TTC549 (cell line): ENCODE measurements at regions not wholly inside any gene's neighbourhood (a gene's known extent, or its start where the extent isn't known, plus 50 kb on each side); places are given as distances from the start of the nearest gene placed in this dataset.

ENCODE experiments used
- FAIRE-seq: peaks from 2 replicates; lab custom pipeline; 2012; peaks lifted over from hg19 to GRCh38; lab: Jason Lieb, UNC

GRCh38 chr4:3852711-3853110 is 86.5 kb downstream of the ADRA2C start:
- no peak for FAIRE-seq

DNA sequence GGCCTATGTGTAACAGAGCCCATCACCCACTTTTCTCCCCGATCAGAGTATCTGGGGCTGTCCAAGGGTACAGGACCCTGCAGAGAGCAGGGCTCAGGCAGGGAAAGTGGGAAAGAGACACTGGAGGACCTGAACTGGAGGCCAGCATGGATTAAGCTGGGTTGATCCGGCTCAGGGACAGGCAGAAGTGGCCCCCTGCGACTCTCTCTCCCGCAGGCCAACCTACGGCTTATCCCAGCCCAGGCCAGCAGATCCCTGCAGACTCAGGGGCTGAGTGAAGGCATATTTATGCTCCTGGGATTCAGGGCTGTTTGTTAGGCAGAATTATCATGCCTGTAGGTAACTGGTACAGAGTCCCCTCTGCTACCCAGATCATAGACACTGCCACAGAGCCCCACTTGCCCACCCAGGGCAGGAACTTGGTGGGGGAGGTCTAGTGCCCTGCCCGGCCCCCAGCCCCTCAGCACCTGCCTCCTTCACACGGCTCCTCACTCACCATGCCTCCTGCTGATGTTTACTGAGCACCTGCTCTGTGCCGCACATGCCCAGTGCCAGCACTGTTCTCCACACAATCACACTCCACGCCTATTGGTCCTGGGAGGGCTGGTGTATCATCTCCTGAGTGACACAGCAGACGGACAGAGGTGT is 87.3 kb downstream of the ADRA2C start:
- FAIRE-seq: no peak

GRCh38 chr4:3854661-3855060 is 88.5 kb downstream of the ADRA2C start:
- FAIRE-seq: no peak

DNA sequence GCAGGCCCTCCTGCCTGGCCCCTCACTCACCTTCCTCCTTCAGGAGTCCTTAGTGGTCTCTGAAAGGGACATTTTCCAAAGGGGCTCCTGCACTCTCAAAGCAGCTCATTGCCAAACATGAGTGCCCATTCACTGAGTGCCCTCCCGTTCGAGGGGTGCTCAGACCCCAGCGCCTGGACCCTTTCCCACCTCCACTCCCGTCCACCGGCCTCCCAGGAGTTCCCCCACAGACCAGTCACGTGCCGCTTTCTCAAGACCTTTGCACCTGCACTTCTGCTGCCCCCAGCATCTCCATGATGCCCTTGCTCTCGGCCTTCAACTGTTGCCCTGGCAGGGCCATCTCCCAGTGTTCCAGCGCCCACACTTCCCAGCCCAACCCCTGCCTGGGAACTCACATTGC is 89.5 kb downstream of the ADRA2C start:
- FAIRE-seq: no peak

DNA sequence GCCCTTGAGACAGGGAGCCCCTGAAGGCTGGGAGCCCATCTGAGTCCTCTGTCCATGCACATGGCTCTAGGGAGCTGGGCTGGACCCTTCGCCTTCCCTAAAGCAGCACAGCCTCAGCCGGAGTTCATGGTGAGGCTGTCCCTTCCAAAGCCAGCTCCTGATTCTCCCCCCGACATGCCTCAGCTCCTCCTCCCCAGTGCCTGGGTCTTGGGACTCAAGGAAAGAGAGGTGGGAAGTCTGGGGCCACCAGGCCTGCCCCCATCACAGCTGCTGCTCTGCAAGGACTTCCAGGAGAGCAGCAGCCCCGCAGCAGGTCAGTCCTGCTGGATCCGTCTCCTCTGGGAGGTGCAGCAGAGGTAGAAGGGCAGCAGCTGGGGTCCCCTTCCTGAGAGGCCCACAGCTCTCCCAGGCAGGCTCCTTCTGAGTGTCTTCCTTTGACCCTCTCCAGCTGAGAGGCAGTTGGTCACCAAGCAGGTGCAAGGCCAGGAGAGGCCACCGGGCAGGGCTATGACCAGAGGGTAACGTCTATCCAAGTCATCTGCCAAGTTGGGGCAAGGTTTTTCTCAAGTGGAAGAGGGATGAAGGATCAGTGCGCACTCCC is 90.5 kb downstream of the ADRA2C start:
- no peak for FAIRE-seq

DNA sequence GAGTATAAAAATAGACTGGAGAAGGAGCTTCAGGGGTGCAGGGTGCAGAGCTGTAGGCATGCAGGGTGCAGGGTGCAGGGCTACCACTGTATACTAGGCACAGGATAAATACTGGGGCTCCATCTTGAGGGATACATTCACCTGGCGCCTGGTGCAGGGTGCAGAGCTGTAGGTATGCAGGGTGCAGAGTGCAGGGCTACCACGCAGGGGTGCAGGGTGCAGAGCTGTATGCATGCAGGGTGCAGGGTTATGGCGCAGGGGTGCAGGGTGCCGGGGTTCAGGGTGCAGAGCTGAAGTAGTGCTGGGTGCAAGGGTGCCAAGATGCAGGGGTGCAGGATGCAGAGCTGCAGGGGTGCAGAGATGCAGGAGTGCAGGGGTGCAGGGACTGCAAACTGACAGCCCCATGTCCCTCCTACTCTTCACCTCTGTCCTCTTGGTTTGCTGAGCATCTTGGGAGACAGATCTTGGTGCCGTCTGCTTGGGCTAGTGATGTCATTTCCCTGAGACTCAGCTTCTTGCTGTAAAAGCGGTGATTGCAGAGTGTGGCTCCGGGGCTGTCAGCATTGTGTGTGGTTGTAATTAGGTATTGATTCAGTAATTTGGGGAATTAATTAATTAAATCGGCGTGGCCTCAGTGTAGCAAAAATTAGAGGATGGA is 91.2 kb downstream of the ADRA2C start:
- no peak for FAIRE-seq

GRCh38 chr4:3858046-3858730 is 92.0 kb downstream of the ADRA2C start:
- no peak for FAIRE-seq

DNA sequence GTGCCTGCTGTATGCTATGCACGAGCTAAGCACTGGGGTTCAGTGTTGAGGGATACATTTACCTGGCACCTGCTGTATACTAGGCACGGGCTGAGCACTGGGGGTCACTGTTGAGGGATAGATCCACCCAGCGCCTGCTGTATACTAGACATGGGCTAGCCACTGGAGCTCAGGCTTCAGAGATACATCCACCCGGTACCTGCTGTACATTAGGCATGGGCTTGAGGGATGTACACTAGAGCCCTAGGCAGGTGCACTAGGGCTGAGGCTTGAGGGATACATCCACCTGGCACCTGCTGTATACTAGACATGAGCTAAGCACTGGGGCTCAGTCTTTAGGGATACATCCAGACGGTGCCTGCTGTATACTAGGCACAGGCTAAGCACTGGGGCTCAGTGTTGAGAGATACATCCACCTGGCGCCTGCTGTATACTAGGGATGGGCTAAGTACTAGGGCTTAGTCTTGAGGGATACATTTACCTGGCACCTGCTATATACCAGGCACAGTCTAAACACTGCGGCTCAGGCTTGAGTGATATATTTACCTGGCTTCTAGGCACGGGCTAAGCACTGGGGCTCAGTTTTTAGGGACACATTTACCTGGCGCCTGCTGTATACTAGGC is 92.7 kb downstream of the ADRA2C start:
- no peak for FAIRE-seq

- no peak for FAIRE-seq
These were observed 93.4 kb downstream of the ADRA2C start for GRCh38 chr4:3859571-3859970.

DNA sequence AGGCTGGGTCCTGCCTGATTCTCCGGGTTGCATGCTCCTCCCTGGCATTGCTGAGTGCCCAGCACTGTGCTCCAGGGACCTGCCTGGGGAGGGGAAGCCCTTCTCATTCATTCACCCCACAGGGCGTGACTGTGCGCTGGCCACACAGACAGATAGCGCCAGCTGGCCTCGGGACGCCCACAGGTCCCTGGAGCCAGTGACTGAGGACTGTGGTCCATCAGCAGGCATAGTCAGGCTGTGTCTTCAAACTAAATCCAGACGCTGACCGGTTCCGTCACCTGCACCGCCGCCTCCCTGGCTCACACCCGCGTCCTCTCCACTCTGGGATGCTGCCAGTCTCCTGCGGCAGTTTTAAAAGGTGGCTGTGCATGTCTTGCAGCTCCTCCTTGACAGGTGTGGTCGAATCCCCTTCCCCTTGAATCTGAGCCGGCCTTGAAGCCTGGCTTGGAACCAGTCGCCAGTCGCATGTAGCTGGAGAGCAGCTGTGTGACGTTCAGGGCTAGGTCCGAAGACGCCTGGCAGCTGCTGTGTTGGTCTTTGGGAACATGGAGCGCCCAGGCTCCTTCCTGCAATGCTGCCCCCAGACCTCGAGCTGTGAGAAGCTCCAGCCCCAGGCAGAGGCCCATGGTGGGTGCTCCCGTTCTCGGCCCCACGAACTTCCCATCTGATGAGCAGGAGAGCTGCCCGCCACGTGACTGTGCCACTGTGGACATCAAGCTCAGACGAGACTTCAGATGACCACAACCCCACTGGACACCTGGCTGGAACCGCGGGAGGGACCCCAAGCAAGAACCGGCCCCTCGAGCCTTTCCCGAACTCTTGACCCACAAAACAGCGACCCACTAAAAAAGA is 94.1 kb downstream of the ADRA2C start:
- no peak for FAIRE-seq

DNA sequence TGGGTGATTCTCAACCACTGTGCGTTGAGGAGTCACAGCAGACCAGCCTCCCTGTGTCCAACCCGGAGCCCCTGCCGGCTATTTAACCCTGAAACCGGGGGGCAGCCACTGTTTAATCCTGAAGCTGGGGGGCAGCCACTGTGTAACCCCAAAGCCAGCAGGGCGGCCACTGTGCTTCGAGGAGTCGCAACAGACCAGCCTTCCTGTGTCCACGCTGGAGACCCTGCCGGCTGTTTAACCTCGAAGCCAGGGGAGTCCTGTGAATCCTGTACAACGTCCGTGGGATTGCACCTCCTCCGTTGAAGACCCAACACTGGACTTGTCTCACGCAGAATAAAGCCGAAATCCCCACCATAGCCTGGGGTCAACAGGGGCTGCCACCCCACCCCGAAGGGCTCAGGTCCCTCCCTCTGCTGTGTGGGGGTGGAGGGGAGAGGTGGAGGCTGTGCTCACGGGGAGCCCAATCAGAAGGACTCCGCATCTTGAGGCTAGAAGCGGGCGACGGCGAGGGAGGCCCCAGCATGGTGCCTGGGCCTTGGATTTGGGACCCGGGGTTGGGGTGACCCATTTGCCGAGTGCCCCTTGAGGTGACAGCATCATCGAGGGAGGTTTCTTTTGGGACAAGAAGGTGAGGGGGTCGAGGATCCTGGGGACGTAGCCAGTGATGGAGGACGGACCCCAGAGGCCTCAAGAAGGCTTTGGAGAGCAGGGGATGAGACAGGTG is 94.9 kb downstream of the ADRA2C start:
- FAIRE-seq: no peak

DNA sequence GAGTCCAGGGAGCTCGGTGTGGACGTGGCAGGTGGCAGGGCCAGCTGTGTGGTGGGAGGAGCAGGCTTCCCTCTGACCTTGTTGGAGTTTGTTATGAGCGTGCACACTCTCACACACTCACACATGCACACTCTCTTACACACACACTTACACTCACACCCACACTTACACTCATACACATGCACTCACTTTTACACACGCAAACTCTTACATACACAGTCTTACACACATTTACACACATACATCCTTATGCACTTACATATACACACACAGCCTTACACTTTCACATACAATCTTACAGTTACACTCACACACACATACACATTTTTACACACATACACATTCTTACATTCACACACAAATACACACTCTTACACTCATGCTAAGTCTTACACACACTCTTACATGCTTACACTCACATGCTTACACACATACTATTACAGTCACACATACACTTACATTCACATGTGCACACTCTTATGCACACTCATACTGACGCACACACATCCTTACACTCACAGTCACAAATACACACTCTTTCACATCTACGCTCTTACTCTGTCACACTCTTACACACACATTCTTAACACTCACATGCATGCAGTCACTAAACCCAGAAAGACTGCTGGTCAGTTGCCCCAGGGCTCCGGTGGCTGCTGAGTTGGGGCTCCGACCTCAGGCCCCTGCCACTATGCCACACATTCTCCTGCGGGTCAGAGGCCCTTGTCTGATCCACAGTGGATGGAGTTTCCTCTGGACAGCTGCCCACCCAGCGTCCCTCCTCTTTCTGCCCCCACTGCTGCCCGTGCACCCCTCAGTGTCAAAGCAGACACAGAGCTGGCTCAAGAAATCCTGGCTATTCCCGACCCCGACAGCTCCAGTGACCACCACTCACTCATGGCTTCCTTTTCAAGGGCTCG is 95.8 kb downstream of the ADRA2C start:
- no peak for FAIRE-seq

DNA sequence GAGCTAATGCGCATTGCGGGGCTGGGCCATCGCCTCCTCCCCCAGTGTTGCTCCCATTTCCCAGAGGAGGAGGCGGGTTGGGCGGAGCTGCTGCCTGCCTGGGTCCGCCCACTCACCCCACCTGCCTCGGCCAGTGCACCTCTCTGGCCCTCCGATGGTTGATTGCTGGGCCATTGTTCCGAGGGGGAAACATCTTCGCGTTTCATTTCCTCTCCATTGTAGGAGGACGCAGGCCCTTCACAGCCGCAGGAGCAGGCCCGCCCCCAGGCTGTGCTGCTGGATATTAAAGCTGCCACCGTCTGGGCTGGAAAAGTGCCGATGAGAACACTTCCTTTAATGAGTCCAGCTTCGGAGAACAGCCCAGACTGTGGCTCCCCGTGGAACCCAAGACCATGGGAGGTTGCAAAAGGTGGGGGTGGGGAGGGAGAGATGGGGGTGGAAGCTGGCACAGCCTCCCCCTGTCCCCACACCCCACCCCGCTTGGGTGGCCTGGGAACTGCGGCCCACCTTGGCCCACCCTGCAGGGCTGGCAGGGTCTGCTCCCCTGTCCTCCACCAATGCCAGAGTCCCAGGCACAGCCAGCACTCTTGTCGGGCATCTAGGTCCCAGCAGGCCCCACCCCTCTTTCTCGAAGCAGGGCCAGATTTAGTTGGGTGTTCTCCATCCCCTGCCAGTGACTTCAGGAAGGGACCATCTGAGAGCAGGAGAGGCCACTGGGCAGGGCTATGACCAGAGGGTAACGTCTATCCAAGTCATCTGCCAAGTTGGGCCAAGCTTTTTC is 96.6 kb downstream of the ADRA2C start:
- FAIRE-seq: no peak

DNA sequence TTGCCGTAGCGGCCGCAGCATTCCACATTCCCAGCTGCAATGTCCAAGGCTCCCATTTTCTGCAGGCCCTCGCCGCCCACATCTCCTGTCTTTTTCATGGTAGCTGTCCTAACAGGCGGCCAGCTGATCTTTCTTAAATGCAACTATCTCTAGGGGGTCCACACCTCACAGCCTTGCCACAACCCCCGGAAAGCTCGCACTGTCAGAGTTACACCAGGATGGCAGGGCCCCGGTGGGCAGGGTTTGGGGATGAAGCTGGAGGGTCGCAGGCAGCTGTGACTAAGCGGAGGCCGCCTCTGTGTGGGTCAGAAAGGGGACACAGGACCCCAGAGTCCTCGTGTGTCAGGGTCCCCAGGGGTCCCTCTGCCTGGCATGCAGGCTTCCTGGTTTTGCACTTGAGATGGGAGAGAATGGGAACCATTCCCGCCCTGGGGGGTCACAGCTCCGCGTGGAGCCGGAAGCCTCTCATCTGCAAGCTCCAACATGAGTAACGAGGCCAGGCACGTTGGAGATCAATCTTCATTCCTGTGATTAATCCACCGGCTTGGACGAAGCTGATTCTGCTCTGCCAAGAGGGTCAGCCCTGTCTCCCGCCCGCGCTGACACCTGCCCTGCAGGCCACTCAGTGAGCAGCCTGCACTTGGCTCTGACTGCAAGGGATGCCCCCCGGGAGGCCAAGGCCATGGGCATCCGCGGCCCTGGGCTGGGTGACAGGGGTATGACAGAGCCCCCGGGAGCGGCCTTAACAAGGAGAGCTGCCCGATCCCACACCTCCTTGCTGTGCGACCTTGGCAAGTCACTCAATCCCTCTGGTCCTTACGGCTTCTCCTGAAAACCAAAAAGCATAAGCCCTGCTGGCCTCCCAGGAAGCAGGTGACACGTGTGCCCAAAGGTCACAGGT is 97.9 kb downstream of the ADRA2C start:
- no peak for FAIRE-seq

DNA sequence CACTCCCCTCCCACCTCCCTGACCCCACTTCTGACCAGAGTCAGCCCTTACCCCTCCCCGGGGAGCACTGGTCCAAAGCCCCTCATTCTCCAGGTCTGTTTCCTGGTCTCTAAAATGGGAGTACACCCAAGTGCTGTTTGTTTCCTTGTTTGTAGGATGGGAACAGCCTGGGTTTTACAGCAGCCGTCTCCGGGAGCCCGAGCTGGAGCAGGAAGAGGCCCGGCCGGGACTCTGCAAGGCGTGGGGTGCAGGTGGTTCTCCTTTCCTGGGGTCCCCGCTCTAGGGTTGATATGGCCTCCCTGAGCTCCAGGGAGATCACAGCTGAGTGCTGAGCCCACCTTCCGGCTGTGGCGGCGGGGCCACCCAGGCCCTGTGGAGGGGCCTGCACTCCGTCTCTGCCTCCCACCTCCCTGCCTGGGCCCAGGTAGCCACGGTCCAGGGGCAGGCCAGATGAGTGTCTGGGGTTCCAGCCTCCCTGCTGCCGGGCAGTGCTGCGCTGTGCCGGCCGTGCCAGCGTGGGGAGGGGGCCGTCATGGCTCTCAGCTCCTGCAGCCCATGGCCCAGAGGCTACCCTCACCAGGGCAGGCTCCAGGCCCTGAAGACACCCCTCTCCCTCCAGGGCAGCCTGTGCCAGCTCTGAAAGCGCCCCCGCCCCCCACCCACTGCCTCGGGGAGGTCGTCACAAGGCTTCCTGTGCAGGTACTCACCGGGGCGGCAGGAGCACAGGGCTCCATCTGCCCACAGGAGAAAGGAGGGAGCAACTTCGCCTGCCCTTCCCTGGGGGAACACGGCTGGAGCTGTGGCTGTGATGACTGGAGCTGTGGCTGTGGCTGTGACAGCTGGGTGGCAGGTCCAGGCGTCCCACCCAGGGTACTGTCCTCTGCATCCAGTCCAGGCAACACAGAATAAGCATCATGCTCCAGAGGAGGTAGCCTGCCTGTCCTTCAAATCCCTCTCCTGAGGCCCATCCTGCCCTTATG is 98.8 kb downstream of the ADRA2C start:
- no peak for FAIRE-seq

- FAIRE-seq: no peak
These were observed 100.0 kb downstream of the ADRA2C start for GRCh38 chr4:3865986-3866812.
